ENCODE measurements at regions not wholly inside any gene's neighbourhood (a gene's known extent, or its start where the extent isn't known, plus 50 kb on each side); places are given as distances from the start of the nearest gene placed in this dataset.

DNA sequence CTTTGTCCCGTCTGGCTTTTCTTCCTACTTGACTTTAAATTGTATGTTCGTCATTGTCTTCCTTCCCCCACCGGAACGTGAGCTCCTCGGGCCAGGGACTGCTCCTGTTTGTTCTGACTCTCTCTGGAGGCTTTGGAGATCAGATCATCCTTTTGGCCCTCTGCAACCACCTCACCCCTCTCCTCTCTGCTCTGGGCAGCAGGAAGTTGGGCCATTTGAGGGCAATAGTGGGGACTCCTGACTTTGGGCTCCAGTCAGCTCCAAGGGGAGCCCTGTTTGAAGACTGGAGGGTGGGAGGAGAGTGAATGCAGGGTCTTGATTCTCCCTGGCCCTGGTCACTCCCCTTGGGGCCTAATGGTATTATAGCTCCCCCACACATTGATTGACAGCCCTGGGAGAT, 186.3 kb upstream of the B3GAT1 start:
- H3K27me3 Mint-ChIP-seq, result peaks cover 15% of the 10 kb centered on the region

DNA sequence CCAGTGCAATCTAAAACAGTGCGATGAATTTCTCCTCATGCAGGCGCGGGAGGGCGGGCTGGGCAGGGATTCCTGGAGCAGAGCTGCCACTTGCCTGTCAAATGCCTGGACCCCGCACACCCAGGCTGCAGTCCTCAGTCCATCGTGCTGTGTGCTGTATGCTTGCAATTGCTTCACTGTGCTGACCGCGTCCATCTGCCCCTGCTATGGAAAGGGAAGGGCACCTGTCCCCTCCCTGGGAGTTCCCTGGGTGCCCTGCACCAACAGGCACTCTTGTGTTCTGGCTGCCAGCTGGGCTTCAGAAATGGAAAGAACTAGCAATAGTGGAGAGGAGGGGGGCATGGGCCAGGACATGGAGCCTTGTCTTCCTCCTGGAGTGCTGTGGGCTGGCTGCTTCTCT, 185.4 kb upstream of the B3GAT1 start:
- Histone ChIP-seq H4K20me1 (ENCODE audit: control insufficient read depth, insufficient read depth, low read length, poor library complexity, severe bottlenecking) (no peaks in the 10 kb centered on the region), H3K27ac (ENCODE audit: low read length in 2 of 2) (no peak overlapping the region), H3K9me3 (ENCODE audit: control extremely low read depth in 1 of 3, control insufficient read depth in 2 of 3, insufficient read depth in 1 of 3, low read length in 2 of 3) (no peaks in the 10 kb centered on the region), H2AFZ (ENCODE audit: insufficient read depth, low read depth, low read length, poor library complexity, severe bottlenecking) (no peak overlapping the region), H3K4me1 (ENCODE audit: control insufficient read depth in 2 of 2, insufficient read depth in 2 of 2, low read length in 2 of 2) (no peaks in the 10 kb centered on the region), H3K79me2 (ENCODE audit: control insufficient read depth, insufficient read depth, low read length) (no peaks in the 10 kb centered on the region), H3K4me2 (replicated peaks; ENCODE audit: low read depth, low read length, poor library complexity, severe bottlenecking) (no peak overlapping the region), H3K4me3 (ENCODE audit: control extremely low read depth in 1 of 5, extremely low read depth in 1 of 5, insufficient read depth in 1 of 5, low read depth in 2 of 5, low read length in 4 of 5) (no peak overlapping the region), H3K9ac (ENCODE audit: low read length) (no peak overlapping the region), H3K36me3 (replicated peaks in 1 of 2; ENCODE audit: control extremely low read depth in 1 of 2, control insufficient read depth in 1 of 2, extremely low read depth in 1 of 2, insufficient read depth in 2 of 2, low read length in 1 of 2) (no peaks in the 10 kb centered on the region), H3K27me3 (replicated peaks in 1 of 4; ENCODE audit: control extremely low read depth in 1 of 4, control insufficient read depth in 3 of 4, insufficient read depth in 4 of 4, low read length in 3 of 4) (peaks cover 0 to 1% (median 0%) of the 10 kb centered on the region in 4 experiments)
- no peak for TF ChIP-seq EZH2 (IDR thresholded peaks at IDR 0.05; ENCODE audit: borderline replicate concordance, insufficient read depth, low read depth, low read length, poor library complexity, severe bottlenecking)
- TF ChIP-seq, protein P1, sequence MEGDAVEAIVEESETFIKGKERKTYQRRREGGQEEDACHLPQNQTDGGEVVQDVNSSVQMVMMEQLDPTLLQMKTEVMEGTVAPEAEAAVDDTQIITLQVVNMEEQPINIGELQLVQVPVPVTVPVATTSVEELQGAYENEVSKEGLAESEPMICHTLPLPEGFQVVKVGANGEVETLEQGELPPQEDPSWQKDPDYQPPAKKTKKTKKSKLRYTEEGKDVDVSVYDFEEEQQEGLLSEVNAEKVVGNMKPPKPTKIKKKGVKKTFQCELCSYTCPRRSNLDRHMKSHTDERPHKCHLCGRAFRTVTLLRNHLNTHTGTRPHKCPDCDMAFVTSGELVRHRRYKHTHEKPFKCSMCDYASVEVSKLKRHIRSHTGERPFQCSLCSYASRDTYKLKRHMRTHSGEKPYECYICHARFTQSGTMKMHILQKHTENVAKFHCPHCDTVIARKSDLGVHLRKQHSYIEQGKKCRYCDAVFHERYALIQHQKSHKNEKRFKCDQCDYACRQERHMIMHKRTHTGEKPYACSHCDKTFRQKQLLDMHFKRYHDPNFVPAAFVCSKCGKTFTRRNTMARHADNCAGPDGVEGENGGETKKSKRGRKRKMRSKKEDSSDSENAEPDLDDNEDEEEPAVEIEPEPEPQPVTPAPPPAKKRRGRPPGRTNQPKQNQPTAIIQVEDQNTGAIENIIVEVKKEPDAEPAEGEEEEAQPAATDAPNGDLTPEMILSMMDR (IDR thresholded peaks at IDR 0.05), result no peak
- over 99% methylated on average over 8 of the region's 8 CpGs for WGBS (ENCODE audit: insufficient coverage)
- ATAC-seq (ENCODE audit: low read depth), result no peak
- CTCF ChIA-PET, result no interaction called here
- Mint-ChIP-seq H3K27me3 (peaks cover 9% of the 10 kb centered on the region), H3K27ac (no peak overlapping the region), H3K4me1 (no peaks in the 10 kb centered on the region), H3K4me3 (no peak overlapping the region), H3K9me3 (ENCODE audit: insufficient read depth) (no peaks in the 10 kb centered on the region)
- intact Hi-C loops (cut with micrococcal nuclease), result no loop called here
- POLR2A ChIA-PET, result no interaction called here
- no peak for DNase-seq

More for the DNA sequence above, 186.3 kb upstream of the B3GAT1 start:
- Mint-ChIP-seq H3K9me3 (ENCODE audit: insufficient read depth) (no peaks in the 10 kb centered on the region), H3K27ac (no peak overlapping the region), H3K4me1 (no peaks in the 10 kb centered on the region), H3K4me3 (no peak overlapping the region)
- POLR2A ChIA-PET, result no interaction called here
- Histone ChIP-seq H3K9me3 (ENCODE audit: control extremely low read depth in 1 of 3, control insufficient read depth in 2 of 3, insufficient read depth in 1 of 3, low read length in 2 of 3) (no peaks in the 10 kb centered on the region), H4K20me1 (ENCODE audit: control insufficient read depth, insufficient read depth, low read length, poor library complexity, severe bottlenecking) (no peaks in the 10 kb centered on the region), H3K4me3 (ENCODE audit: control extremely low read depth in 1 of 5, extremely low read depth in 1 of 5, insufficient read depth in 1 of 5, low read depth in 2 of 5, low read length in 4 of 5) (no peak overlapping the region), H3K9ac (ENCODE audit: low read length) (no peak overlapping the region), H2AFZ (ENCODE audit: insufficient read depth, low read depth, low read length, poor library complexity, severe bottlenecking) (no peak overlapping the region), H3K36me3 (replicated peaks in 1 of 2; ENCODE audit: control extremely low read depth in 1 of 2, control insufficient read depth in 1 of 2, extremely low read depth in 1 of 2, insufficient read depth in 2 of 2, low read length in 1 of 2) (no peaks in the 10 kb centered on the region), H3K79me2 (ENCODE audit: control insufficient read depth, insufficient read depth, low read length) (no peaks in the 10 kb centered on the region), H3K4me2 (replicated peaks; ENCODE audit: low read depth, low read length, poor library complexity, severe bottlenecking) (no peak overlapping the region), H3K27me3 (replicated peaks in 1 of 4; ENCODE audit: control extremely low read depth in 1 of 4, control insufficient read depth in 3 of 4, insufficient read depth in 4 of 4, low read length in 3 of 4) (no peaks in the 10 kb centered on the region), H3K27ac (ENCODE audit: low read length in 2 of 2) (no peak overlapping the region), H3K4me1 (ENCODE audit: control insufficient read depth in 2 of 2, insufficient read depth in 2 of 2, low read length in 2 of 2) (no peaks in the 10 kb centered on the region)
- intact Hi-C loops (cut with micrococcal nuclease), result no loop called here
- DNase-seq (no peak), ATAC-seq (ENCODE audit: low read depth) (no peak)
- CTCF ChIA-PET, result no interaction called here
- no peak for TF ChIP-seq EZH2 (IDR thresholded peaks at IDR 0.05; ENCODE audit: borderline replicate concordance, insufficient read depth, low read depth, low read length, poor library complexity, severe bottlenecking)
- WGBS (ENCODE audit: insufficient coverage), result 74% methylated on average over 5 of the region's 5 CpGs
